ENCODE measurements at regions not wholly inside any gene's neighbourhood (a gene's known extent, or its start where the extent isn't known, plus 50 kb on each side); places are given as distances from the start of the nearest gene placed in this dataset.

DNA sequence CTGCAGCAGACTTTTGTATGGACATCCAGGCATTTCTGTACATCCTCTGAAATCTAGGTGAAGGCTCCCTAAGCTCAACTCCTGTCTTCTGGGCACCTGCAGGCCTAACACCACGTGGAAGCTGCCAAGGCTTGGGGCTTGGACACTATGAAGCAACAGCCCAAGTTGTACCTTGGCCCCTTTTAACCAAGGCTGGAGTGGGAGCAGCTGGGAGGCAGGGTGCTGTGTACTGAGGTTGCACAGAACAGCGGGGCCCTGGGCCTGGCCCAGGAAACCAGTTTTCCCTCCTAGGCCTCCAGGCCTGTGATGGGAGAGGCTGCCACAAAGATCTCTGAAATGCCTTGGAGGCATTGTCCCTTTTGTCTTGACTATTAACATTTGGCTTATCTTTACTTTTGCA lies 214.4 kb upstream of the LRIG3 start:
- Mint-ChIP-seq H3K9me3 (ENCODE audit: insufficient read depth) (no peaks in the 10 kb centered on the region), H3K4me1 (no peaks in the 10 kb centered on the region), H3K4me3 (no peak overlapping the region), H3K27ac (no peak overlapping the region), H3K27me3 (no peaks in the 10 kb centered on the region)
- Histone ChIP-seq H3K27ac (ENCODE audit: low read length in 2 of 2) (no peak overlapping the region), H3K27me3 (replicated peaks in 1 of 4; ENCODE audit: control extremely low read depth in 1 of 4, control insufficient read depth in 3 of 4, insufficient read depth in 4 of 4, low read length in 3 of 4) (no peaks in the 10 kb centered on the region), H3K4me1 (ENCODE audit: control insufficient read depth in 2 of 2, insufficient read depth in 2 of 2, low read length in 2 of 2) (no peaks in the 10 kb centered on the region), H4K20me1 (ENCODE audit: control insufficient read depth, insufficient read depth, low read length, poor library complexity, severe bottlenecking) (no peaks in the 10 kb centered on the region), H3K36me3 (replicated peaks in 1 of 2; ENCODE audit: control extremely low read depth in 1 of 2, control insufficient read depth in 1 of 2, extremely low read depth in 1 of 2, insufficient read depth in 2 of 2, low read length in 1 of 2) (no peaks in the 10 kb centered on the region), H2AFZ (ENCODE audit: insufficient read depth, low read depth, low read length, poor library complexity, severe bottlenecking) (no peak overlapping the region), H3K4me2 (replicated peaks; ENCODE audit: low read depth, low read length, poor library complexity, severe bottlenecking) (no peak overlapping the region), H3K79me2 (ENCODE audit: control insufficient read depth, insufficient read depth, low read length) (no peaks in the 10 kb centered on the region), H3K9ac (ENCODE audit: low read length) (no peak overlapping the region), H3K9me3 (ENCODE audit: control extremely low read depth in 1 of 3, control insufficient read depth in 2 of 3, insufficient read depth in 1 of 3, low read length in 2 of 3) (peaks cover 0 to 3% (median 0%) of the 10 kb centered on the region in 3 donors), H3K4me3 (ENCODE audit: control extremely low read depth in 1 of 5, extremely low read depth in 1 of 5, insufficient read depth in 1 of 5, low read depth in 2 of 5, low read length in 4 of 5) (no peak overlapping the region)
- no peak for ATAC-seq (ENCODE audit: low read depth)
- POLR2A ChIA-PET: no interaction called here
- CTCF ChIA-PET: no interaction called here
- no peak for TF ChIP-seq EZH2 (IDR thresholded peaks at IDR 0.05; ENCODE audit: borderline replicate concordance, insufficient read depth, low read depth, low read length, poor library complexity, severe bottlenecking)
- TF ChIP-seq, protein P1, sequence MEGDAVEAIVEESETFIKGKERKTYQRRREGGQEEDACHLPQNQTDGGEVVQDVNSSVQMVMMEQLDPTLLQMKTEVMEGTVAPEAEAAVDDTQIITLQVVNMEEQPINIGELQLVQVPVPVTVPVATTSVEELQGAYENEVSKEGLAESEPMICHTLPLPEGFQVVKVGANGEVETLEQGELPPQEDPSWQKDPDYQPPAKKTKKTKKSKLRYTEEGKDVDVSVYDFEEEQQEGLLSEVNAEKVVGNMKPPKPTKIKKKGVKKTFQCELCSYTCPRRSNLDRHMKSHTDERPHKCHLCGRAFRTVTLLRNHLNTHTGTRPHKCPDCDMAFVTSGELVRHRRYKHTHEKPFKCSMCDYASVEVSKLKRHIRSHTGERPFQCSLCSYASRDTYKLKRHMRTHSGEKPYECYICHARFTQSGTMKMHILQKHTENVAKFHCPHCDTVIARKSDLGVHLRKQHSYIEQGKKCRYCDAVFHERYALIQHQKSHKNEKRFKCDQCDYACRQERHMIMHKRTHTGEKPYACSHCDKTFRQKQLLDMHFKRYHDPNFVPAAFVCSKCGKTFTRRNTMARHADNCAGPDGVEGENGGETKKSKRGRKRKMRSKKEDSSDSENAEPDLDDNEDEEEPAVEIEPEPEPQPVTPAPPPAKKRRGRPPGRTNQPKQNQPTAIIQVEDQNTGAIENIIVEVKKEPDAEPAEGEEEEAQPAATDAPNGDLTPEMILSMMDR (IDR thresholded peaks at IDR 0.05): no peak
- no peak for DNase-seq
- intact Hi-C loops (cut with micrococcal nuclease): no loop called here
- 25% methylated on average over 2 of the region's 2 CpGs for WGBS (ENCODE audit: insufficient coverage)

DNA sequence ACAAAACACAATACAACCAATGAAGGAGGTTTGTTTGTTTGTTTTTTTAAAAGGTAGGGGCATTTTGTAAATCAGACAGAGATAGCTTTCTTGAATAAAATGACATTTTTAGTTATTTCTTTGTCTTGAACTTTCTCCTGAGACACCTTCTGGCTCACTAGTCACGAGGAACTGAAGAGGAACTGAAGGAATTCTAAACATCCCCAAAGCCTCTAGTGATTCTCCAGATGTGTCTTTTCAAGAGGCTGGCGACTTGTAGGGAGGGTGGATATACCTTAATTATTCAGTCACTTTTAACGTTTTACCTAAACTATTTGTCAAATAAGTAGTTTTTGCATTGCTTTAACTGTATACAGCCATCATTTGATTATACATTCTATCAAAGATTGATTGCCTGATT lies 211.2 kb upstream of the LRIG3 start:
- intact Hi-C loops (cut with micrococcal nuclease): no loop called here
- ATAC-seq (ENCODE audit: low read depth) (no peak), DNase-seq (no peak)
- Histone ChIP-seq H3K4me2 (replicated peaks; ENCODE audit: low read depth, low read length, poor library complexity, severe bottlenecking) (no peak overlapping the region), H3K9me3 (ENCODE audit: control extremely low read depth in 1 of 3, control insufficient read depth in 2 of 3, insufficient read depth in 1 of 3, low read length in 2 of 3) (peaks cover 0 to 3% (median 0%) of the 10 kb centered on the region in 3 donors), H3K27me3 (replicated peaks in 1 of 4; ENCODE audit: control extremely low read depth in 1 of 4, control insufficient read depth in 3 of 4, insufficient read depth in 4 of 4, low read length in 3 of 4) (no peaks in the 10 kb centered on the region), H2AFZ (ENCODE audit: insufficient read depth, low read depth, low read length, poor library complexity, severe bottlenecking) (no peak overlapping the region), H3K79me2 (ENCODE audit: control insufficient read depth, insufficient read depth, low read length) (no peaks in the 10 kb centered on the region), H3K9ac (ENCODE audit: low read length) (no peak overlapping the region), H3K4me3 (ENCODE audit: control extremely low read depth in 1 of 5, extremely low read depth in 1 of 5, insufficient read depth in 1 of 5, low read depth in 2 of 5, low read length in 4 of 5) (no peak overlapping the region), H4K20me1 (ENCODE audit: control insufficient read depth, insufficient read depth, low read length, poor library complexity, severe bottlenecking) (no peaks in the 10 kb centered on the region), H3K36me3 (replicated peaks in 1 of 2; ENCODE audit: control extremely low read depth in 1 of 2, control insufficient read depth in 1 of 2, extremely low read depth in 1 of 2, insufficient read depth in 2 of 2, low read length in 1 of 2) (no peaks in the 10 kb centered on the region), H3K4me1 (ENCODE audit: control insufficient read depth in 2 of 2, insufficient read depth in 2 of 2, low read length in 2 of 2) (no peaks in the 10 kb centered on the region), H3K27ac (ENCODE audit: low read length in 2 of 2) (no peak overlapping the region)
- TF ChIP-seq EZH2 (IDR thresholded peaks at IDR 0.05; ENCODE audit: borderline replicate concordance, insufficient read depth, low read depth, low read length, poor library complexity, severe bottlenecking): no peak
- TF ChIP-seq, protein P1 (IDR thresholded peaks at IDR 0.05): no peak
- CTCF ChIA-PET: no interaction called here
- Mint-ChIP-seq H3K4me1 (no peaks in the 10 kb centered on the region), H3K4me3 (no peak overlapping the region), H3K27me3 (no peaks in the 10 kb centered on the region), H3K9me3 (ENCODE audit: insufficient read depth) (no peaks in the 10 kb centered on the region), H3K27ac (no peak overlapping the region)
- POLR2A ChIA-PET: no interaction called here
- no CpG with 5 or more reads among the region's 3 CpGs for WGBS (ENCODE audit: insufficient coverage)

All from B cell (primary cell).